Effector memory CD8-positive, alpha-beta T cell (primary cell): ENCODE measurements at regions not wholly inside any gene's neighbourhood (a gene's known extent, or its start where the extent isn't known, plus 50 kb on each side); places are given as distances from the start of the nearest gene placed in this dataset.

Source experiments
- ATAC-seq: fragments of 150-1000 bp; cut with Tn5 transposase; replicated peaks from 2 replicates; pipeline ENCODE4 v1.10.0; 2021; ENCODE audit warnings: mild to moderate bottlenecking, moderate library complexity
- DNase-seq, 3 experiments: peaks; one replicate each; pipeline ENCODE4 v3.0.0; 2021
- H3K27ac Mint-ChIP-seq, 2 donors: one replicate each; pipeline ENCODE4 v1.8.0; 2022; ENCODE audit warnings: mild to moderate bottlenecking in 2 of 2, mixed read lengths in 2 of 2, moderate library complexity in 2 of 2
- H3K27me3 Mint-ChIP-seq, 2 donors: one replicate each; pipeline ENCODE4 v1.8.0; 2022; ENCODE audit warnings: mixed read lengths in 2 of 2
- H3K36me3 Mint-ChIP-seq: one replicate; pipeline ENCODE4 v1.8.0; 2022; ENCODE audit warnings: mild to moderate bottlenecking, moderate library complexity, mixed read lengths; ENCODE audit not compliant: insufficient read depth
- H3K4me1 Mint-ChIP-seq, 2 donors: one replicate each; pipeline ENCODE4 v1.8.0; 2022; ENCODE audit warnings: low read depth in 2 of 2, mixed read lengths in 2 of 2
- H3K4me3 Mint-ChIP-seq, 2 donors: one replicate each; pipeline ENCODE4 v1.8.0; 2022; ENCODE audit warnings: mild to moderate bottlenecking in 2 of 2, mixed read lengths in 2 of 2, moderate library complexity in 2 of 2
- H3K9me3 Mint-ChIP-seq, 2 donors: one replicate each; pipeline ENCODE4 v1.8.0; 2022; ENCODE audit warnings: mixed read lengths in 2 of 2

GRCh38 chr2:12305931-12306330 is 410.8 kb upstream of the TRIB2 start:
- Mint-ChIP-seq H3K4me1 (peaks cover 19 to 24% of the 10 kb centered on the region in 2 donors), H3K9me3 (no peaks in the 10 kb centered on the region), H3K27ac (no peak overlapping the region), H3K27me3 (no peaks in the 10 kb centered on the region), H3K4me3 (no peak overlapping the region), H3K36me3 (no peaks in the 10 kb centered on the region)
- DNase-seq (no peak), ATAC-seq (no peak)

GRCh38 chr2:12310399-12310798 is 406.3 kb upstream of the TRIB2 start:
- ATAC-seq: no peak
- Mint-ChIP-seq H3K36me3 (no peaks in the 10 kb centered on the region), H3K4me1 (peaks cover 8 to 12% of the 10 kb centered on the region in 2 donors), H3K27me3 (peaks cover 0 to 15% of the 10 kb centered on the region in 2 donors), H3K4me3 (no peak overlapping the region), H3K9me3 (no peaks in the 10 kb centered on the region), H3K27ac (no peak overlapping the region)
- DNase-seq: no peak

DNA sequence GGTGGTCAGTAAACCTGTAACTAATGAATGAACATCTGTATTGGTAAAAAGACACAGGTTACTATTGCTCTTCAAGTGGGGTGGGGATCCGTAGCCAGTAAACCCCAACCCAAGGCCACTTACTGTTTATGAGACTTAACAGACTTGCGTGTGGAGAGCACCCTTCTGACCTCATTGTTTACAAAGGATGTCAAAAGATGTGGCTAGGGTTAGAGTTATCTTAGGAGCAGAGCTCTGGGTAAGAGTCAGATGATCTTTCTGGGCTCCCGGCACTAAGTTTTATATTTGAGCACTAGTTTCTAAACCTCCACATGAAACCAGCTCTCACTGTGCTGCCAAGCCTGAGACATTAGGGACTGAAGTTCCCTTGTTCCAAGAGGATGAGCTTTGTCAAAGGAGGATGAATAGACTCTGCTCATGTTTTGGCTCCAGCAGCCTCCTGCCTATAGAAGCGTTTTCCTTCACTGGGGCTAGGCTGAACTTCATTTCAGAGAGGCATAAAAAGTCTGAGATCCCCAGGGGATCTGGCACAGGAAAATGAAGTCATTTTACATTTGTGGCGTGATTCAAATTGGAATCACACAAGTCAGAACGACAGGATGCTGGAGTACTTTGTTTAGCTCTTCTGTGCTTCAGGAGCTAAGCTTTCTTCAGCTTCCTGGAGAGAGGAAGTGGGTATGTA is 403.1 kb upstream of the TRIB2 start:
- Mint-ChIP-seq H3K27me3 (peaks cover 0 to 33% of the 10 kb centered on the region in 2 donors), H3K4me3 (no peak overlapping the region), H3K27ac (no peak overlapping the region)

GRCh38 chr2:12314127-12314760 is 402.5 kb upstream of the TRIB2 start:
- DNase-seq (no peak), ATAC-seq (no peak)
- H3K9me3 Mint-ChIP-seq: no peaks in the 10 kb centered on the region
- H3K27me3 Mint-ChIP-seq: peaks cover 0 to 33% of the 10 kb centered on the region in 2 donors
- H3K36me3 Mint-ChIP-seq: no peaks in the 10 kb centered on the region
- no peak overlapping the region for H3K4me3 Mint-ChIP-seq
- peaks cover 7 to 8% of the 10 kb centered on the region in 2 donors for H3K4me1 Mint-ChIP-seq
- H3K27ac Mint-ChIP-seq: no peak overlapping the region

More for the DNA sequence above, 403.1 kb upstream of the TRIB2 start:
- no peaks in the 10 kb centered on the region for H3K36me3 Mint-ChIP-seq
- ATAC-seq: no peak
- DNase-seq: no peak
- peaks cover 8 to 12% of the 10 kb centered on the region in 2 donors for H3K4me1 Mint-ChIP-seq
- H3K9me3 Mint-ChIP-seq: no peaks in the 10 kb centered on the region

- DNase-seq: no peak
- Mint-ChIP-seq H3K27me3 (peaks cover 0 to 33% of the 10 kb centered on the region in 2 donors), H3K36me3 (no peaks in the 10 kb centered on the region), H3K4me3 (no peak overlapping the region), H3K27ac (no peak overlapping the region), H3K9me3 (no peaks in the 10 kb centered on the region), H3K4me1 (peaks cover 5 to 6% of the 10 kb centered on the region in 2 donors)
- ATAC-seq: no peak
Measured at GRCh38 chr2:12315224-12315623, 401.5 kb upstream of the TRIB2 start.

DNA sequence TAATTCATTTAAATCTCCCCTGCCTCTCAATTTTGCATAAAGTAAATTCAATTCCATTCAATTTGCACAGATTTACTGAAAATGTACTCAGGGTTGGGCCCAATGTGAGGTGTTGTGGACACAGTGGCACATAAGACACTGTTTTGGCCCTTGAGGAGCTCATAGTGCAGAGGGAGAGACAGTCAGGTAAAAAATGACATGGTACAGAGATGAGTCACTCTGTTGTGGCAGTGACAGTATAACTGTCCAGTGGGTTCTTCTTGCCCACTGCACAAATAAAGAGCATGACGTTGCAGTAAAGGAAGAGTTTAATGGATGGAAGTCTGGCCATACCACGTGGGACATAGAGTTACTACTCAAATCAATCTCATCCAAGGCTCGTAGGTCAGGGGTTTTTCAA is 400.3 kb upstream of the TRIB2 start:
- Mint-ChIP-seq H3K27ac (no peak overlapping the region), H3K4me3 (no peak overlapping the region), H3K36me3 (no peaks in the 10 kb centered on the region), H3K9me3 (no peaks in the 10 kb centered on the region), H3K27me3 (peaks cover 0 to 33% of the 10 kb centered on the region in 2 donors), H3K4me1 (no peaks in the 10 kb centered on the region)
- ATAC-seq (no peak), DNase-seq (no peak)

DNA sequence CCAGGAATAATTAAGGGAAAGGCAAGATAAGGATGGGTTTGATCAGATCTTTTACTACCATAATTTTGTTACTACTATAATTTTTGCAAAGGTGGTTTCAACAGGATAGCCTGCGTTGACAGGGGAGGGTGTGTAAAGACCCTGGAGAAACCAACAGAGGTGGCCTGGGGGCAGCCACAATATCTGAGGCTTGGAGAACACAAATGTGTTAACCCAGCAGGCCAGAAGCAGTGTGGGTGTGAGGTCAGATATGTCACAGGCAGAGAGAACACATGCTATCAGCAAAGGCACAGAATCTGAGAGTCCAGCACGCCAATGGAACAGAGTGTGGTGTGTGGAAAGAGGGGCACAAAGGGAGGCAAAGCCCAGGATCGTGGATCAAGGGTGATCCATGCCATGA is 399.4 kb upstream of the TRIB2 start:
- H3K4me1 Mint-ChIP-seq: no peaks in the 10 kb centered on the region
- peaks cover 0 to 33% of the 10 kb centered on the region in 2 donors for H3K27me3 Mint-ChIP-seq
- no peak overlapping the region for H3K4me3 Mint-ChIP-seq

GRCh38 chr2:12317814-12318426 is 398.8 kb upstream of the TRIB2 start:
- Mint-ChIP-seq H3K4me1 (no peaks in the 10 kb centered on the region), H3K4me3 (no peak overlapping the region), H3K27me3 (peaks cover 0 to 27% of the 10 kb centered on the region in 2 donors), H3K36me3 (no peaks in the 10 kb centered on the region), H3K9me3 (no peaks in the 10 kb centered on the region), H3K27ac (no peak overlapping the region)
- ATAC-seq (no peak), DNase-seq (no peak)

More for the DNA sequence above, 399.4 kb upstream of the TRIB2 start:
- no peak for ATAC-seq
- H3K9me3 Mint-ChIP-seq: no peaks in the 10 kb centered on the region
- H3K27ac Mint-ChIP-seq: no peak overlapping the region
- no peak for DNase-seq
- H3K36me3 Mint-ChIP-seq: no peaks in the 10 kb centered on the region

GRCh38 chr2:12318427-12319057 is 398.2 kb upstream of the TRIB2 start:
- Mint-ChIP-seq H3K36me3 (no peaks in the 10 kb centered on the region), H3K4me3 (no peak overlapping the region), H3K27ac (no peak overlapping the region), H3K9me3 (no peaks in the 10 kb centered on the region), H3K4me1 (no peaks in the 10 kb centered on the region), H3K27me3 (peaks cover 0 to 21% of the 10 kb centered on the region in 2 donors)
- no peak for DNase-seq
- ATAC-seq: no peak

- Mint-ChIP-seq H3K27me3 (peaks cover 0 to 18% of the 10 kb centered on the region in 2 donors), H3K36me3 (no peaks in the 10 kb centered on the region), H3K9me3 (no peaks in the 10 kb centered on the region), H3K4me1 (no peaks in the 10 kb centered on the region), H3K27ac (no peak overlapping the region), H3K4me3 (no peak overlapping the region)
- ATAC-seq: no peak
- no peak for DNase-seq
Measured at GRCh38 chr2:12320027-12320734, 396.6 kb upstream of the TRIB2 start.

DNA sequence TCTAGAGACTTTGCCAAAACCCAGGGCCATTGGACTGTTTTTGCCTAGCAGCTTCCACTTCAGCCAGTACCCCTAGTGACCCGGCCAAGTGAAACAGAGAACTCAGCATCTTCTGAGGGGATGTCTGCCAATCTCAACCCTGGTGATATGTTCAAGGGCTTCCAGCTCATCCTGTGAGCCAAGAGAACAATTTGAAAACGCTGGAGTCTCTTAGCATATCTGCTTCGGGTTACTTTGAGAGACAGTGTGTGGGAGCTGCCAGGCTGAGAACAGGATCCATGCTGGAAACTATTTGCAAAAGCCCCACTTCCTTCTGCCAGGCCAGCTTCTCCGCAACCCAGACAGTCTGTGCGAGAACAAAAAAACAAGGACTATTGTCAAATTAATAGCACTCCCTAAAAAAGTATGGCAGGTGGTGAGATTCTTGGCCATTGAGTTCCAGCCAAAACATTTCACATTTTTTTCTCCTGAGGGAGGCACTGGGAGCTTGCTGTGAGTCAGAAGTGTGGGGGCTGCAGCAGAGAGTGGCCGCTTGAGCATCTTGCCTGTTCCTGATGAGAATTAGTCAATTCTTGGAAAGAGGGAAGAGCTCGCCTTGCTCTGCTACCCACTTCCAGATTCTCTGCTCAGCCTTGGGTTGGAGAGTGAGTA is 395.6 kb upstream of the TRIB2 start:
- H3K9me3 Mint-ChIP-seq: no peaks in the 10 kb centered on the region
- no peak overlapping the region for H3K27ac Mint-ChIP-seq
- H3K4me3 Mint-ChIP-seq: no peak overlapping the region
- H3K4me1 Mint-ChIP-seq: no peaks in the 10 kb centered on the region
- H3K27me3 Mint-ChIP-seq: peaks cover 0 to 27% of the 10 kb centered on the region in 2 donors
- DNase-seq (no peak), ATAC-seq (no peak)
- no peaks in the 10 kb centered on the region for H3K36me3 Mint-ChIP-seq

GRCh38 chr2:12321886-12322285 is 394.9 kb upstream of the TRIB2 start:
- H3K9me3 Mint-ChIP-seq: no peaks in the 10 kb centered on the region
- no peak for DNase-seq

GRCh38 chr2:12325806-12326205 is 390.9 kb upstream of the TRIB2 start:
- no peak for ATAC-seq
- Mint-ChIP-seq H3K4me3 (no peak overlapping the region), H3K36me3 (no peaks in the 10 kb centered on the region), H3K27me3 (peaks cover 0 to 28% of the 10 kb centered on the region in 2 donors), H3K27ac (peak overlapping the region in 1 of 2 donors; percentile 2), H3K9me3 (no peaks in the 10 kb centered on the region), H3K4me1 (no peaks in the 10 kb centered on the region)
- no peak for DNase-seq

More at GRCh38 chr2:12321886-12322285, 394.9 kb upstream of the TRIB2 start:
- no peak for ATAC-seq
- no peaks in the 10 kb centered on the region for H3K4me1 Mint-ChIP-seq
- H3K4me3 Mint-ChIP-seq: no peak overlapping the region
- H3K27me3 Mint-ChIP-seq: peaks cover 0 to 29% of the 10 kb centered on the region in 2 donors
- H3K27ac Mint-ChIP-seq: no peak overlapping the region
- H3K36me3 Mint-ChIP-seq: no peaks in the 10 kb centered on the region
